Loucy (cell line): ENCODE measurements at regions not wholly inside any gene's neighbourhood (a gene's known extent, or its start where the extent isn't known, plus 50 kb on each side); places are given as distances from the start of the nearest gene placed in this dataset.

ENCODE experiments used
- H2AFZ ChIP-seq: fragments of 200-600 bp; sonication (generic); 2 replicates; pipeline ENCODE4 v1.6.0; 2016; ENCODE audit warnings: antibody characterized with exemption, mild to moderate bottlenecking, low read length, moderate library complexity
- H3F3A ChIP-seq: fragments of 200-600 bp; 2 replicates; pipeline ENCODE4 v1.6.0; 2016; ENCODE audit warnings: antibody characterized with exemption, low read depth, mild to moderate bottlenecking
- H3K27me3 ChIP-seq: fragments of 200-600 bp; sonication (generic); 2 replicates; pipeline ENCODE4 v1.6.1; 2014; ENCODE audit warnings: low read length, mild to moderate bottlenecking; ENCODE audit not compliant: insufficient read depth, poor library complexity, severe bottlenecking
- H3K36me3 ChIP-seq: fragments of 200-600 bp; sonication (generic); 2 replicates; pipeline ENCODE4 v1.6.1; 2016; ENCODE audit warnings: low read length; ENCODE audit not compliant: insufficient read depth
- H3K4me1 ChIP-seq: fragments of 200-600 bp; sonication (generic); 2 replicates; pipeline ENCODE4 v1.5.1; 2014; ENCODE audit warnings: low read length, mild to moderate bottlenecking; ENCODE audit not compliant: insufficient read depth, poor library complexity, severe bottlenecking
- H3K4me2 ChIP-seq: fragments of 200-600 bp; sonication (generic); 2 replicates; pipeline ENCODE4 v1.6.0; 2014; ENCODE audit warnings: antibody characterized with exemption, low read length, low read depth, mild to moderate bottlenecking; ENCODE audit not compliant: poor library complexity, severe bottlenecking
- H3K4me3 ChIP-seq: fragments of 200-600 bp; sonication (generic); 2 replicates; pipeline ENCODE4 v1.5.1; 2014; ENCODE audit warnings: low read length, mild to moderate bottlenecking, mixed read lengths; ENCODE audit not compliant: poor library complexity, severe bottlenecking
- H3K79me2 ChIP-seq: fragments of 200-600 bp; sonication (generic); 2 replicates; pipeline ENCODE4 v1.6.1; 2014; ENCODE audit warnings: low read length; ENCODE audit not compliant: insufficient read depth
- H3K9ac ChIP-seq: fragments of 200-600 bp; sonication (generic); 2 replicates; pipeline ENCODE4 v1.6.0; 2014; ENCODE audit warnings: mild to moderate bottlenecking, low read depth, low read length, moderate library complexity; ENCODE audit not compliant: poor library complexity, severe bottlenecking
- H3K9me2 ChIP-seq: fragments of 200-600 bp; sonication (generic); replicated peaks from 2 replicates; pipeline ENCODE4 v1.6.1; 2016; ENCODE audit warnings: low read depth, low read length, mixed read lengths
- H3K9me3 ChIP-seq: fragments of 200-600 bp; sonication (generic); 2 replicates; pipeline ENCODE4 v1.6.1; 2014; ENCODE audit warnings: mild to moderate bottlenecking, antibody characterized with exemption, low read length, low read depth; ENCODE audit not compliant: insufficient read depth
- H4K20me1 ChIP-seq: fragments of 200-600 bp; sonication (generic); 2 replicates; pipeline ENCODE4 v1.6.0; 2014; ENCODE audit warnings: antibody characterized with exemption, low read length, mild to moderate bottlenecking; ENCODE audit not compliant: insufficient read depth, poor library complexity, severe bottlenecking
- EZH2phosphoT487 ChIP-seq: fragments of 200-600 bp; IDR thresholded peaks from 2 replicates; pipeline ENCODE4 v1.6.1; 2018; ENCODE audit warnings: antibody characterized with exemption, mild to moderate bottlenecking, moderate library complexity, borderline replicate concordance
- TF ChIP-seq, protein P1 (sequence below): fragments of 200-600 bp; sonication (generic); conservative IDR thresholded peaks from 2 replicates; pipeline ENCODE4 v1.5.1; 2014; ENCODE audit warnings: mild to moderate bottlenecking, antibody characterized with exemption, low read length

DNA sequence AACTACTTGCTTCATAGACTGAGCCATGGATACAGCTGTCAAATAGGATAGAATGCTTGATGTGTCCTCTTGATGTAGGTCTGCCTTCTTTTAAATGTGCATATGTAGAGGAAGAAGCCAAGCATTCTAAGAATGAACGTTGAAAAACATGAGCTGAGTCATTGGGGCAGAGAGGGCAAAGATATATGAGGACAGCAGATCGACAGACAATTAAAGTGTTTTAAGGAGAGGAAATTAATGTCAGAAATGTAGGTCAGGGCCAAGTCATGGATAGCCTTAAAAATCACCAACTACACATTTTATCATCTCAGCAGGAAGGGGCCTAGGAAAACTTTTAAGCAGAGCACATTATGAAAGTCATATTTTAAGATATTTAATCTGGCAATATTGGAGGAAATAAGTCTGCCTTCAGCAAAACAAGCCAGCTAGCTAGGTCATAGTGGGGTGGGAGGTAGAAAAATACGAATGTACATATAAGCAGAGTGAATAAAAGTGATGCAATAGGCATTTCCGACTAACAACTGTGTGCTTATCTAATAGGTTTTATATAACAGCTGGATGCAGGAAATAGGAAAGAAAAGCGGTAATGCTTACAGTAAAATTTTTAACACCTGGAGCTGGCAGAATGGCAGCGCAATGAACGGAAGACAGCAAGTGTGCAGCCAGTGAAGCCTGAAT, 638.3 kb upstream of the TPK1 start:
- Histone ChIP-seq H4K20me1 (no peaks in the 10 kb centered on the region), H3K4me1 (no peaks in the 10 kb centered on the region), H3K9ac (no peak overlapping the region), H2AFZ (no peak overlapping the region), H3K4me2 (no peak overlapping the region), H3K27me3 (no peaks in the 10 kb centered on the region), H3K79me2 (no peaks in the 10 kb centered on the region), H3K9me3 (no peaks in the 10 kb centered on the region; the same call in 1 of the 2 replicates), H3F3A (no peaks in the 10 kb centered on the region), H3K4me3 (no peak overlapping the region), H3K9me2 (no peaks in the 10 kb centered on the region), H3K36me3 (no peaks in the 10 kb centered on the region)
- TF ChIP-seq EZH2phosphoT487, result no peak
- TF ChIP-seq, protein P1, sequence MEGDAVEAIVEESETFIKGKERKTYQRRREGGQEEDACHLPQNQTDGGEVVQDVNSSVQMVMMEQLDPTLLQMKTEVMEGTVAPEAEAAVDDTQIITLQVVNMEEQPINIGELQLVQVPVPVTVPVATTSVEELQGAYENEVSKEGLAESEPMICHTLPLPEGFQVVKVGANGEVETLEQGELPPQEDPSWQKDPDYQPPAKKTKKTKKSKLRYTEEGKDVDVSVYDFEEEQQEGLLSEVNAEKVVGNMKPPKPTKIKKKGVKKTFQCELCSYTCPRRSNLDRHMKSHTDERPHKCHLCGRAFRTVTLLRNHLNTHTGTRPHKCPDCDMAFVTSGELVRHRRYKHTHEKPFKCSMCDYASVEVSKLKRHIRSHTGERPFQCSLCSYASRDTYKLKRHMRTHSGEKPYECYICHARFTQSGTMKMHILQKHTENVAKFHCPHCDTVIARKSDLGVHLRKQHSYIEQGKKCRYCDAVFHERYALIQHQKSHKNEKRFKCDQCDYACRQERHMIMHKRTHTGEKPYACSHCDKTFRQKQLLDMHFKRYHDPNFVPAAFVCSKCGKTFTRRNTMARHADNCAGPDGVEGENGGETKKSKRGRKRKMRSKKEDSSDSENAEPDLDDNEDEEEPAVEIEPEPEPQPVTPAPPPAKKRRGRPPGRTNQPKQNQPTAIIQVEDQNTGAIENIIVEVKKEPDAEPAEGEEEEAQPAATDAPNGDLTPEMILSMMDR, result no peak

GRCh38 chr7:145471883-145472282, 636.0 kb upstream of the TPK1 start:
- no peaks in the 10 kb centered on the region for H4K20me1 ChIP-seq
- H3K4me1 ChIP-seq, result no peaks in the 10 kb centered on the region
- H3K27me3 ChIP-seq, result no peaks in the 10 kb centered on the region
- no peaks in the 10 kb centered on the region for H3K36me3 ChIP-seq
- no peak for TF ChIP-seq EZH2phosphoT487
- TF ChIP-seq, protein P1, result no peak
- H3K9me2 ChIP-seq, result no peaks in the 10 kb centered on the region
- no peaks in the 10 kb centered on the region for H3F3A ChIP-seq
- H3K79me2 ChIP-seq, result no peaks in the 10 kb centered on the region
- no peak overlapping the region for H3K4me2 ChIP-seq
- no peak overlapping the region for H2AFZ ChIP-seq
- H3K4me3 ChIP-seq, result no peak overlapping the region
- no peaks in the 10 kb centered on the region; the same call in 1 of the 2 replicates for H3K9me3 ChIP-seq
- H3K9ac ChIP-seq, result no peak overlapping the region

- Histone ChIP-seq H3K4me1 (no peaks in the 10 kb centered on the region), H3K9ac (no peak overlapping the region), H4K20me1 (no peaks in the 10 kb centered on the region), H3K36me3 (no peaks in the 10 kb centered on the region), H2AFZ (no peak overlapping the region), H3K9me2 (no peaks in the 10 kb centered on the region), H3K9me3 (no peaks in the 10 kb centered on the region), H3K4me2 (no peak overlapping the region), H3K27me3 (no peaks in the 10 kb centered on the region), H3F3A (no peaks in the 10 kb centered on the region), H3K79me2 (no peaks in the 10 kb centered on the region), H3K4me3 (no peak overlapping the region)
- no peak for TF ChIP-seq EZH2phosphoT487
- TF ChIP-seq, protein P1, result no peak
Measured at GRCh38 chr7:145464287-145464686, 628.4 kb upstream of the TPK1 start.
